WTC11 (cell line): ENCODE measurements at regions not wholly inside any gene's neighbourhood (a gene's known extent, or its start where the extent isn't known, plus 50 kb on each side); places are given as distances from the start of the nearest gene placed in this dataset.

Source experiments
- ATAC-seq: fragments of 200-7000 bp; cut with Tn5 transposase; 2 replicates; pipeline ENCODE4 v1.10.0; 2021; ENCODE audit warnings: mild to moderate bottlenecking, moderate library complexity
- CTCF ChIA-PET: fragments of 300-600 bp; sonication (Branson Sonifier 250); formaldehyde crosslinking; loops from one replicate; lab custom pipeline; 2021; ENCODE audit warnings: antibody characterized with exemption; lab: Charles Lee
- POLR2A ChIA-PET: fragments of 350-600 bp; sonication (Branson Sonifier 250); formaldehyde crosslinking; loops from one replicate; lab custom pipeline; 2021; ENCODE audit warnings: antibody characterized with exemption; lab: Charles Lee
- DNase-seq: peaks from one replicate; pipeline ENCODE4 v3.0.0; 2021; ENCODE audit warnings: low spot score
- H3K27ac Mint-ChIP-seq: 2 replicates; pipeline ENCODE4 v1.8.0; 2021; ENCODE audit warnings: mixed read lengths
- H3K27me3 Mint-ChIP-seq: 2 replicates; pipeline ENCODE4 v1.8.0; 2021; ENCODE audit warnings: low read depth, mild to moderate bottlenecking, moderate library complexity, mixed read lengths
- H3K36me3 Mint-ChIP-seq: 2 replicates; pipeline ENCODE4 v1.8.0; 2021; ENCODE audit warnings: mixed read lengths
- H3K4me1 Mint-ChIP-seq: 2 replicates; pipeline ENCODE4 v1.8.0; 2022; ENCODE audit warnings: mixed read lengths
- H3K4me3 Mint-ChIP-seq: 2 replicates; pipeline ENCODE4 v1.8.0; 2021; ENCODE audit warnings: mild to moderate bottlenecking, moderate library complexity, mixed read lengths
- H3K9me3 Mint-ChIP-seq: 2 replicates; pipeline ENCODE4 v1.8.0; 2021; ENCODE audit warnings: mixed read lengths
- CREB1 ChIP-seq: sonication (generic); formaldehyde crosslinking; IDR thresholded peaks from 2 replicates; pipeline ENCODE4 v1.8.0; 2023; ENCODE audit warnings: mild to moderate bottlenecking, missing genetic modification reagents
- ELF4 ChIP-seq: sonication (generic); formaldehyde crosslinking; IDR thresholded peaks from 2 replicates; pipeline ENCODE4 v1.8.1; 2022; ENCODE audit warnings: low read depth, mild to moderate bottlenecking, moderate library complexity, missing genetic modification reagents
- ETV6 ChIP-seq: sonication (generic); formaldehyde crosslinking; IDR thresholded peaks from 2 replicates; pipeline ENCODE4 v1.8.1; 2022; ENCODE audit warnings: mild to moderate bottlenecking, missing genetic modification reagents
- GTF2I ChIP-seq: fragments of 250-450 bp; sonication (Bioruptor Pico); conservative IDR thresholded peaks from 2 replicates; pipeline ENCODE4 v1.4.0; 2021; ENCODE audit warnings: mild to moderate bottlenecking
- JUN ChIP-seq: sonication (generic); formaldehyde crosslinking; IDR thresholded peaks from 2 replicates; pipeline ENCODE4 v1.8.0; 2023; ENCODE audit warnings: mild to moderate bottlenecking, missing genetic modification reagents
- KAT7 ChIP-seq: sonication (generic); formaldehyde crosslinking; IDR thresholded peaks from 2 replicates; pipeline ENCODE4 v1.8.1; 2023; ENCODE audit warnings: missing genetic modification reagents, mild to moderate bottlenecking, borderline replicate concordance
- MXD4 ChIP-seq: fragments of 250-450 bp; sonication (Bioruptor Pico); IDR thresholded peaks from 2 replicates; pipeline ENCODE4 v1.8.0; 2021; ENCODE audit warnings: mild to moderate bottlenecking, moderate library complexity, borderline replicate concordance
- NFE2L1 ChIP-seq: sonication (generic); formaldehyde crosslinking; IDR thresholded peaks from 2 replicates; pipeline ENCODE4 v1.8.1; 2023; ENCODE audit warnings: missing genetic modification reagents
- SMAD4 ChIP-seq: sonication (generic); formaldehyde crosslinking; IDR thresholded peaks from 2 replicates; pipeline ENCODE4 v1.8.0; 2022; ENCODE audit warnings: mild to moderate bottlenecking, missing genetic modification reagents
- ZNF219 ChIP-seq: sonication (generic); formaldehyde crosslinking; IDR thresholded peaks from 2 replicates; pipeline ENCODE4 v1.8.0; 2023; ENCODE audit warnings: missing genetic modification reagents, mild to moderate bottlenecking, borderline replicate concordance
- ZNF263 ChIP-seq: sonication (generic); formaldehyde crosslinking; IDR thresholded peaks from 2 replicates; pipeline ENCODE4 v1.8.1; 2022; ENCODE audit warnings: low read depth, mild to moderate bottlenecking, moderate library complexity, missing genetic modification reagents
- ZNF416 ChIP-seq: fragments of 250-450 bp; sonication (Bioruptor Pico); IDR thresholded peaks from 2 replicates; pipeline ENCODE4 v1.9.0; 2021; ENCODE audit warnings: mild to moderate bottlenecking, inconsistent platforms
- ZNF671 ChIP-seq: fragments of 250-450 bp; sonication (Bioruptor Pico); IDR thresholded peaks from 2 replicates; pipeline ENCODE4 v1.8.0; 2021; ENCODE audit warnings: mild to moderate bottlenecking
- TF ChIP-seq, protein P1 (sequence below): sonication (generic); formaldehyde crosslinking; IDR thresholded peaks from 2 replicates; pipeline ENCODE4 v1.8.0; 2022; ENCODE audit warnings: mild to moderate bottlenecking, missing genetic modification reagents
- TF ChIP-seq, protein P2 (sequence below): sonication (generic); formaldehyde crosslinking; IDR thresholded peaks from 2 replicates; pipeline ENCODE4 v1.8.1; 2023; ENCODE audit warnings: mild to moderate bottlenecking, missing genetic modification reagents, moderate library complexity
- TF ChIP-seq, protein P3 (sequence below): sonication (generic); formaldehyde crosslinking; conservative IDR thresholded peaks from 2 replicates; pipeline ENCODE4 v1.8.1; 2022; ENCODE audit warnings: mild to moderate bottlenecking, missing genetic modification reagents
- TF ChIP-seq, protein P4 (sequence below): fragments of 250-450 bp; sonication (Bioruptor Pico); IDR thresholded peaks from 2 replicates; pipeline ENCODE4 v2.1.2; 2022; ENCODE audit warnings: mild to moderate bottlenecking, moderate library complexity
- TF ChIP-seq, protein P5 (sequence below): fragments of 250-450 bp; sonication (Bioruptor Pico); IDR thresholded peaks from 2 replicates; pipeline ENCODE4 v1.9.0; 2021; ENCODE audit warnings: mild to moderate bottlenecking
- TF ChIP-seq, protein P6 (sequence below): sonication (generic); formaldehyde crosslinking; IDR thresholded peaks from 2 replicates; pipeline ENCODE4 v1.8.0; 2022; ENCODE audit warnings: mild to moderate bottlenecking, missing genetic modification reagents
- TF ChIP-seq, protein P7 (sequence below): fragments of 250-450 bp; sonication (Bioruptor Pico); IDR thresholded peaks from 2 replicates; pipeline ENCODE4 v1.8.0; 2021; ENCODE audit warnings: mild to moderate bottlenecking
- TF ChIP-seq, protein P8 (sequence below): sonication (generic); formaldehyde crosslinking; IDR thresholded peaks from 2 replicates; pipeline ENCODE4 v1.8.1; 2023; ENCODE audit warnings: mild to moderate bottlenecking, moderate library complexity, missing genetic modification reagents
- TF ChIP-seq, protein P9 (sequence below): fragments of 250-450 bp; sonication (Bioruptor Pico); IDR thresholded peaks from 2 replicates; pipeline ENCODE4 v1.9.0; 2021; ENCODE audit warnings: moderate library complexity, mild to moderate bottlenecking, inconsistent platforms, borderline replicate concordance

DNA sequence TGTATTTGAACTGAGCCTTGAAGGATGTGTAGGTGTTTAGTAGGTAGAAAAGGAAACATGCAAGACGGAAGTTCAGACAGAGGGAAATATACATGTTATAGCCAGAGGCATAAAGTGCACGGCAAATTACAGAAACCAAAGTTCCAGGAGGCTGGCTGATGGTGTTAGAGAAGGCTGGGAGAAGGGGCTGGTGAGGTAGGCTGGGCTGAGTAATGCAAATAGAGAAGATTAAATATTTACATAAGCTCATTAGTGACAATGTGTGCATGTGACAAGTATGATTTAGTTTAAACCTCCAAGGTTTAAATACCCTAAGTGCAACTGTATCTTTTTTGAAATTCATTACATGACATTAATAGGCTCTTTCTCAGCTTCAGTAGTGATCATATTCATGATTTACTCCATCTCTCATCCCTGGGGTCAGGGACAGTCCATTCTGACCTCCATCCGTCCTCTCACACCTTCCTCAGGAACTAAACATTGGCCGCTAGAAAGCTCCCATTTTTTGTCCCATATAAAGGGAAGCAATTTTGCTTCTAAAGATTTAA is 399.8 kb upstream of the SALL1 start:
- CTCF ChIA-PET: no interaction called here
- no peak for DNase-seq
- POLR2A ChIA-PET: interaction anchor here (0.8 kb wide), 1 partner anchor 22 kb away, joined by 3 read pairs; no protein-coding TSS in a partner anchor
- TF ChIP-seq, protein P1, sequence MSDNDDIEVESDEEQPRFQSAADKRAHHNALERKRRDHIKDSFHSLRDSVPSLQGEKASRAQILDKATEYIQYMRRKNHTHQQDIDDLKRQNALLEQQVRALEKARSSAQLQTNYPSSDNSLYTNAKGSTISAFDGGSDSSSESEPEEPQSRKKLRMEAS: no peak
- TF ChIP-seq, protein P2, sequence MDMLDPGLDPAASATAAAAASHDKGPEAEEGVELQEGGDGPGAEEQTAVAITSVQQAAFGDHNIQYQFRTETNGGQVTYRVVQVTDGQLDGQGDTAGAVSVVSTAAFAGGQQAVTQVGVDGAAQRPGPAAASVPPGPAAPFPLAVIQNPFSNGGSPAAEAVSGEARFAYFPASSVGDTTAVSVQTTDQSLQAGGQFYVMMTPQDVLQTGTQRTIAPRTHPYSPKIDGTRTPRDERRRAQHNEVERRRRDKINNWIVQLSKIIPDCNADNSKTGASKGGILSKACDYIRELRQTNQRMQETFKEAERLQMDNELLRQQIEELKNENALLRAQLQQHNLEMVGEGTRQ (CRISPR knock-in tag): no peak
- no peak for TF ChIP-seq CREB1 (CRISPR knock-in tag)
- TF ChIP-seq, protein P3, sequence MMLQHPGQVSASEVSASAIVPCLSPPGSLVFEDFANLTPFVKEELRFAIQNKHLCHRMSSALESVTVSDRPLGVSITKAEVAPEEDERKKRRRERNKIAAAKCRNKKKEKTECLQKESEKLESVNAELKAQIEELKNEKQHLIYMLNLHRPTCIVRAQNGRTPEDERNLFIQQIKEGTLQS (CRISPR knock-in tag): no peak
- TF ChIP-seq, protein P4, sequence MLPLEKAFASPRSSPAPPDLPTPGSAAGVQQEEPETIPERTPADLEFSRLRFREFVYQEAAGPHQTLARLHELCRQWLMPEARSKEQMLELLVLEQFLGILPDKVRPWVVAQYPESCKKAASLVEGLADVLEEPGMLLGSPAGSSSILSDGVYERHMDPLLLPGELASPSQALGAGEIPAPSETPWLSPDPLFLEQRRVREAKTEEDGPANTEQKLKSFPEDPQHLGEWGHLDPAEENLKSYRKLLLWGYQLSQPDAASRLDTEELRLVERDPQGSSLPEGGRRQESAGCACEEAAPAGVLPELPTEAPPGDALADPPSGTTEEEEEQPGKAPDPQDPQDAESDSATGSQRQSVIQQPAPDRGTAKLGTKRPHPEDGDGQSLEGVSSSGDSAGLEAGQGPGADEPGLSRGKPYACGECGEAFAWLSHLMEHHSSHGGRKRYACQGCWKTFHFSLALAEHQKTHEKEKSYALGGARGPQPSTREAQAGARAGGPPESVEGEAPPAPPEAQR (CRISPR knock-in tag): no peak
- no peak for TF ChIP-seq ELF4 (CRISPR knock-in tag)
- TF ChIP-seq JUN (CRISPR knock-in tag): no peak
- no peak for TF ChIP-seq ZNF671 (CRISPR knock-in tag)
- TF ChIP-seq ETV6 (CRISPR knock-in tag): no peak
- TF ChIP-seq ZNF219: no peak
- TF ChIP-seq GTF2I (CRISPR knock-in tag): no peak
- TF ChIP-seq, protein P5, sequence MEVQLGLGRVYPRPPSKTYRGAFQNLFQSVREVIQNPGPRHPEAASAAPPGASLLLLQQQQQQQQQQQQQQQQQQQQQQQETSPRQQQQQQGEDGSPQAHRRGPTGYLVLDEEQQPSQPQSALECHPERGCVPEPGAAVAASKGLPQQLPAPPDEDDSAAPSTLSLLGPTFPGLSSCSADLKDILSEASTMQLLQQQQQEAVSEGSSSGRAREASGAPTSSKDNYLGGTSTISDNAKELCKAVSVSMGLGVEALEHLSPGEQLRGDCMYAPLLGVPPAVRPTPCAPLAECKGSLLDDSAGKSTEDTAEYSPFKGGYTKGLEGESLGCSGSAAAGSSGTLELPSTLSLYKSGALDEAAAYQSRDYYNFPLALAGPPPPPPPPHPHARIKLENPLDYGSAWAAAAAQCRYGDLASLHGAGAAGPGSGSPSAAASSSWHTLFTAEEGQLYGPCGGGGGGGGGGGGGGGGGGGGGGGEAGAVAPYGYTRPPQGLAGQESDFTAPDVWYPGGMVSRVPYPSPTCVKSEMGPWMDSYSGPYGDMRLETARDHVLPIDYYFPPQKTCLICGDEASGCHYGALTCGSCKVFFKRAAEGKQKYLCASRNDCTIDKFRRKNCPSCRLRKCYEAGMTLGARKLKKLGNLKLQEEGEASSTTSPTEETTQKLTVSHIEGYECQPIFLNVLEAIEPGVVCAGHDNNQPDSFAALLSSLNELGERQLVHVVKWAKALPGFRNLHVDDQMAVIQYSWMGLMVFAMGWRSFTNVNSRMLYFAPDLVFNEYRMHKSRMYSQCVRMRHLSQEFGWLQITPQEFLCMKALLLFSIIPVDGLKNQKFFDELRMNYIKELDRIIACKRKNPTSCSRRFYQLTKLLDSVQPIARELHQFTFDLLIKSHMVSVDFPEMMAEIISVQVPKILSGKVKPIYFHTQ (CRISPR knock-in tag): no peak
- no peak for TF ChIP-seq MXD4 (CRISPR knock-in tag)
- TF ChIP-seq, protein P6, sequence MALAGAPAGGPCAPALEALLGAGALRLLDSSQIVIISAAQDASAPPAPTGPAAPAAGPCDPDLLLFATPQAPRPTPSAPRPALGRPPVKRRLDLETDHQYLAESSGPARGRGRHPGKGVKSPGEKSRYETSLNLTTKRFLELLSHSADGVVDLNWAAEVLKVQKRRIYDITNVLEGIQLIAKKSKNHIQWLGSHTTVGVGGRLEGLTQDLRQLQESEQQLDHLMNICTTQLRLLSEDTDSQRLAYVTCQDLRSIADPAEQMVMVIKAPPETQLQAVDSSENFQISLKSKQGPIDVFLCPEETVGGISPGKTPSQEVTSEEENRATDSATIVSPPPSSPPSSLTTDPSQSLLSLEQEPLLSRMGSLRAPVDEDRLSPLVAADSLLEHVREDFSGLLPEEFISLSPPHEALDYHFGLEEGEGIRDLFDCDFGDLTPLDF: no peak
- TF ChIP-seq KAT7 (CRISPR knock-in tag): no peak
- Mint-ChIP-seq H3K36me3 (no peaks in the 10 kb centered on the region), H3K27me3 (no peaks in the 10 kb centered on the region), H3K9me3 (peaks cover 6% of the 10 kb centered on the region; the same call in 1 of the 2 replicates), H3K4me3 (no peak overlapping the region), H3K4me1 (peaks cover 9% of the 10 kb centered on the region), H3K27ac (no peak overlapping the region)
- ATAC-seq: no peak

DNA sequence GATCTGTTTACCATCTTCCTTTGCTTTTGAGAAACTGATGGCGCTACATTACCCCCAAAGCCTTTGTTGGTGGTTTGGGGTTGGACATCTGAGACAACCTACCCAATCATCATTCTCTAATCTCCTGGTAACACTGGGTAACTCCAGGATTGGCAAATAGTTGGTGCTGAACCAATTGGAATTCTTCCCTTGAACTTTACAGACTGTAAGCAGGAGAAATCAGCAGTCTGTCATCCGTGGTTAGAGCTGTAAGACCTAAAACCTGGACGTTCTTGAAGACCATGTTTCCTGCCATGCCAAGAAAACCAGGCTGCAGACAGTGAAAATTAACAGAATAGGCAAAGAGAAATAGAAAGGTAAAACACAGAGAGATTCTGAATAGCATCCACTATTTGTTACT is 398.8 kb upstream of the SALL1 start:
- no peak for DNase-seq
- H3K4me1 Mint-ChIP-seq: peaks cover 19% of the 10 kb centered on the region
- H3K36me3 Mint-ChIP-seq: no peaks in the 10 kb centered on the region
- ChIA-PET POLR2A (no interaction called here), CTCF (no interaction called here)
- peaks cover 6% of the 10 kb centered on the region; the same call in 1 of the 2 replicates for H3K9me3 Mint-ChIP-seq
- no peak for ATAC-seq
- no peak overlapping the region for H3K27ac Mint-ChIP-seq
- H3K27me3 Mint-ChIP-seq: no peaks in the 10 kb centered on the region
- TF ChIP-seq SMAD4 (CRISPR knock-in tag) (no peak), NFE2L1 (CRISPR knock-in tag) (no peak), ZNF219 (no peak), ZNF263 (CRISPR knock-in tag) (no peak), ZNF416 (no peak)
- TF ChIP-seq, protein P7, sequence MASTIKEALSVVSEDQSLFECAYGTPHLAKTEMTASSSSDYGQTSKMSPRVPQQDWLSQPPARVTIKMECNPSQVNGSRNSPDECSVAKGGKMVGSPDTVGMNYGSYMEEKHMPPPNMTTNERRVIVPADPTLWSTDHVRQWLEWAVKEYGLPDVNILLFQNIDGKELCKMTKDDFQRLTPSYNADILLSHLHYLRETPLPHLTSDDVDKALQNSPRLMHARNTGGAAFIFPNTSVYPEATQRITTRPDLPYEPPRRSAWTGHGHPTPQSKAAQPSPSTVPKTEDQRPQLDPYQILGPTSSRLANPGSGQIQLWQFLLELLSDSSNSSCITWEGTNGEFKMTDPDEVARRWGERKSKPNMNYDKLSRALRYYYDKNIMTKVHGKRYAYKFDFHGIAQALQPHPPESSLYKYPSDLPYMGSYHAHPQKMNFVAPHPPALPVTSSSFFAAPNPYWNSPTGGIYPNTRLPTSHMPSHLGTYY (CRISPR knock-in tag): no peak
- TF ChIP-seq, protein P8, sequence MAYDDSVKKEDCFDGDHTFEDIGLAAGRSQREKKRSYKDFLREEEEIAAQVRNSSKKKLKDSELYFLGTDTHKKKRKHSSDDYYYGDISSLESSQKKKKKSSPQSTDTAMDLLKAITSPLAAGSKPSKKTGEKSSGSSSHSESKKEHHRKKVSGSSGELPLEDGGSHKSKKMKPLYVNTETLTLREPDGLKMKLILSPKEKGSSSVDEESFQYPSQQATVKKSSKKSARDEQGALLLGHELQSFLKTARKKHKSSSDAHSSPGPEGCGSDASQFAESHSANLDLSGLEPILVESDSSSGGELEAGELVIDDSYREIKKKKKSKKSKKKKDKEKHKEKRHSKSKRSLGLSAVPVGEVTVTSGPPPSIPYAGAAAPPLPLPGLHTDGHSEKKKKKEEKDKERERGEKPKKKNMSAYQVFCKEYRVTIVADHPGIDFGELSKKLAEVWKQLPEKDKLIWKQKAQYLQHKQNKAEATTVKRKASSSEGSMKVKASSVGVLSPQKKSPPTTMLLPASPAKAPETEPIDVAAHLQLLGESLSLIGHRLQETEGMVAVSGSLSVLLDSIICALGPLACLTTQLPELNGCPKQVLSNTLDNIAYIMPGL: no peak
- TF ChIP-seq, protein P9, sequence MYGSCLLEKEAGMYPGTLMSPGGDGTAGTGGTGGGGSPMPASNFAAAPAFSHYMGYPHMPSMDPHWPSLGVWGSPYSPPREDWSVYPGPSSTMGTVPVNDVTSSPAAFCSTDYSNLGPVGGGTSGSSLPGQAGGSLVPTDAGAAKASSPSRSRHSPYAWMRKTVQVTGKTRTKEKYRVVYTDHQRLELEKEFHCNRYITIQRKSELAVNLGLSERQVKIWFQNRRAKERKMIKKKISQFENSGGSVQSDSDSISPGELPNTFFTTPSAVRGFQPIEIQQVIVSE (CRISPR knock-in tag): no peak
- no peak overlapping the region for H3K4me3 Mint-ChIP-seq
